GM12878 (cell line): ENCODE measurements at regions not wholly inside any gene's neighbourhood (a gene's known extent, or its start where the extent isn't known, plus 50 kb on each side); places are given as distances from the start of the nearest gene placed in this dataset.

Experiments used
- ATAC-seq: fragments of 200-7000 bp; cut with Tn5 transposase; 3 replicates; pipeline ENCODE4 v1.9.1; 2020; ENCODE audit warnings: mild to moderate bottlenecking, moderate library complexity
- BruUV-seq: library from RNA; stranded (reverse); fragments of 400-500 nt; replicated peaks from 2 replicates; lab custom pipeline; 2021; lab: Mats Ljungman, UMichigan
- CTCF ChIA-PET: fragments of 300-600 bp; sonication (Branson Sonifier 250); formaldehyde crosslinking; extraction: SDS; loops from one replicate; lab custom pipeline; 2021; ENCODE audit warnings: inconsistent platforms; lab: Yijun Ruan, JAX
- POLR2A ChIA-PET: fragments of 350-600 bp; formaldehyde crosslinking; extraction: SDS; loops from one replicate; lab custom pipeline; 2021; ENCODE audit warnings: inconsistent platforms; lab: Charles Lee
- RAD21 ChIA-PET: fragments of 300-600 bp; sonication (Branson Sonifier 250); formaldehyde crosslinking; loops from one replicate; lab custom pipeline; 2023; ENCODE audit warnings: antibody characterized with exemption; ENCODE audit not compliant: unreplicated experiment; lab: Charles Lee
- SMC1A ChIA-PET: fragments of 300-600 bp; sonication (Branson Sonifier 250); formaldehyde crosslinking; loops from one replicate; lab custom pipeline; 2023; ENCODE audit not compliant: unreplicated experiment, uncharacterized antibody; lab: Charles Lee
- DNase-seq: peaks from one replicate; pipeline ENCODE4 v3.0.0-alpha.2; 2011; ENCODE audit warnings: low read depth, low spot score
- FAIRE-seq: peaks from 3 replicates; lab custom pipeline; 2011; peaks lifted over from hg19 to GRCh38; lab: Jason Lieb, UNC
- H2AFZ ChIP-seq: 2 replicates; pipeline ENCODE4 v1.6.0; 2011; ENCODE audit warnings: low read depth, low read length, control low read depth; ENCODE audit not compliant: control insufficient read depth
- H3K27ac ChIP-seq: 2 replicates; pipeline ENCODE4 v1.5.1; 2011; ENCODE audit warnings: control low read depth; ENCODE audit not compliant: control insufficient read depth, insufficient read depth
- H3K27me3 ChIP-seq, 2 experiments: replicated peaks in 1 of 2; 2 replicates each; pipeline versions ENCODE4 v1.6.0 to v1.6.1; 2011; ENCODE audit warnings: low read length in 1 of 2; ENCODE audit not compliant: control insufficient read depth in 2 of 2, insufficient read depth in 2 of 2
- H3K36me3 ChIP-seq, 2 experiments: 2 replicates each; pipeline ENCODE4 v1.5.1; 2011; ENCODE audit warnings: low read length in 1 of 2; ENCODE audit not compliant: control insufficient read depth in 2 of 2, insufficient read depth in 2 of 2
- H3K4me1 ChIP-seq: 2 replicates; pipeline ENCODE4 v1.6.1; 2011; ENCODE audit warnings: mild to moderate bottlenecking, low read length, moderate library complexity, mixed read lengths; ENCODE audit not compliant: control insufficient read depth, insufficient read depth
- H3K4me2 ChIP-seq: 2 replicates; pipeline ENCODE4 v1.6.0; 2011; ENCODE audit warnings: control low read depth; ENCODE audit not compliant: control insufficient read depth, insufficient read depth
- H3K4me3 ChIP-seq: fragments of 200-600 bp; sonication (generic); 2 replicates; pipeline ENCODE4 v1.5.1; 2016
- H3K79me2 ChIP-seq: 2 replicates; pipeline ENCODE4 v1.6.0; 2011; ENCODE audit warnings: low read length; ENCODE audit not compliant: control insufficient read depth, insufficient read depth
- H3K9ac ChIP-seq: 2 replicates; pipeline ENCODE4 v1.8.0; 2011; ENCODE audit warnings: low read length, control low read depth, mixed read lengths; ENCODE audit not compliant: control insufficient read depth, insufficient read depth
- H3K9me3 ChIP-seq: replicated peaks from 3 replicates; pipeline ENCODE4 v1.5.1; 2011; ENCODE audit warnings: mild to moderate bottlenecking, low read length; ENCODE audit not compliant: control insufficient read depth, insufficient read depth
- H4K20me1 ChIP-seq: 2 replicates; pipeline ENCODE4 v1.6.0; 2011; ENCODE audit not compliant: control insufficient read depth, insufficient read depth
- ATF2 ChIP-seq: IDR thresholded peaks from 2 replicates; pipeline ENCODE4 v1.6.1; 2012; ENCODE audit warnings: low read length, inconsistent platforms
- BMI1 ChIP-seq: fragments of 450-650 bp; IDR thresholded peaks from 2 replicates; pipeline ENCODE4 v1.6.1; 2016; ENCODE audit warnings: mild to moderate bottlenecking, moderate library complexity, borderline replicate concordance
- CEBPB ChIP-seq, 2 experiments: fragments of 150-350 bp in 1 of 2; IDR thresholded peaks; 2 replicates each; pipeline ENCODE4 v1.6.1; 2012 to 2014; ENCODE audit warnings: low read depth in 2 of 2, low read length in 2 of 2, borderline replicate concordance in 1 of 2, inconsistent platforms in 1 of 2
- GABPA ChIP-seq: IDR thresholded peaks from 2 replicates; pipeline ENCODE4 v1.6.1; 2014; ENCODE audit warnings: antibody characterized with exemption, low read depth, mild to moderate bottlenecking, inconsistent platforms
- NR2C2 ChIP-seq: IDR thresholded peaks from 2 replicates; pipeline ENCODE4 v1.6.1; 2011; ENCODE audit warnings: borderline replicate concordance, low read depth; ENCODE audit not compliant: control insufficient read depth, insufficient read length
- NR2F1 ChIP-seq: fragments of 450-650 bp; conservative IDR thresholded peaks from 2 replicates; pipeline ENCODE4 v1.6.1; 2017; ENCODE audit warnings: mild to moderate bottlenecking
- RB1 ChIP-seq: fragments of 450-650 bp; formaldehyde crosslinking; IDR thresholded peaks from 2 replicates; pipeline ENCODE4 v1.6.1; 2017; ENCODE audit warnings: mild to moderate bottlenecking, borderline replicate concordance
- RBBP5 ChIP-seq: fragments of 200-600 bp; sonication (generic); conservative IDR thresholded peaks from 2 replicates; pipeline ENCODE4 v1.6.1; 2016
- RELB ChIP-seq: fragments of 450-650 bp; IDR thresholded peaks from 2 replicates; pipeline ENCODE4 v1.6.1; 2017; ENCODE audit warnings: low read depth, mild to moderate bottlenecking, moderate library complexity
- SMAD1 ChIP-seq: fragments of 450-650 bp; IDR thresholded peaks from 2 replicates; pipeline ENCODE4 v1.6.1; 2018; ENCODE audit warnings: mild to moderate bottlenecking, low read depth; ENCODE audit not compliant: partially characterized antibody
- SPI1 ChIP-seq: IDR thresholded peaks from 2 replicates; pipeline ENCODE4 v1.6.1; 2011; ENCODE audit warnings: low read depth, mild to moderate bottlenecking, low read length, moderate library complexity, borderline replicate concordance; ENCODE audit not compliant: insufficient read depth
- SREBF2 ChIP-seq: IDR thresholded peaks from 2 replicates; pipeline ENCODE4 v1.6.1; 2012; ENCODE audit warnings: mild to moderate bottlenecking, low read length
- TARDBP ChIP-seq: IDR thresholded peaks from 2 replicates; pipeline ENCODE4 v1.6.1; 2016; ENCODE audit warnings: borderline replicate concordance
- TBL1XR1 ChIP-seq: IDR thresholded peaks from 2 replicates; pipeline ENCODE4 v1.6.1; 2012; ENCODE audit warnings: low read depth, low read length, improper control_type of control experiment
- ZBTB33 ChIP-seq: fragments of 450-650 bp; IDR thresholded peaks from 2 replicates; pipeline ENCODE4 v1.6.1; 2017; ENCODE audit warnings: mild to moderate bottlenecking
- WGBS: methylation state at CpG from one replicate; pipeline ENCODE4 v1.1.6; 2016; ENCODE audit warnings: low lambda C conversion rate; ENCODE audit not compliant: insufficient replicate concordance, insufficient coverage; ENCODE audit errors: missing lambda C conversion rate; 5-methylcytosine and 5-hydroxymethylcytosine counted together
- in situ Hi-C: fragments of 300-500 bp; cut with MboI; formaldehyde crosslinking; loops from 9 replicates; pipeline ENCODE4 v1.14.3; 2018; ENCODE audit warnings: mixed read lengths
- intact Hi-C: fragments of 100-400 bp; cut with micrococcal nuclease; formaldehyde crosslinking; loops from one replicate; pipeline ENCODE4 v1.14.2; 2022; ENCODE audit not compliant: unreplicated experiment

DNA sequence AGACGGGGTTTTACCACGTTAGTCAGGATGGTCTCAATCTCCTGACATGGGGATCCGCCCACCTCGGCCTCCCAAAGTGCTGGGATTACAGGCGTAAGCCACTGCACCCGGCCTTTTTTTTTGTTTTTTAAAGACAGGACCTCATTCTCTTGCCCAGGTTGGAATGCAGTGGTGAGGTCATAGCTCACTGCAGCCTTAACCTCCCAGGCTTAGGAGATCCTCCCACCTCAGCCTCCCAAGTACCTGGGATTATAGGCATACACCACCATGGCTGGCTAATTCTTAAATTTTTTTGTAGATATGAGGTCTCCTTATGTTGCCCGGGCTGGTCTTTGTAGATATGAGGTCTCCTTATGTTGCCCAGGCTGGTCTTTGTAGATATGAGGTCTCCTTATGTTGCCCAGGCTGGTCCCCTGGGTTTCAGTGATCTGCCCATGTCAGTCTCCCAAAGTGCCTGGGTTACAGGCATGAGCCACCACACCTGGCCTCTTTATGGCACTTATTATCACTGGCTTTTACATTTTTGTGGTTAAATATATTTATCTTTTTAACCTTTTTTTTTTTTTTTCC, 82.3 kb upstream of the RNU6-1 start:
- POLR2A ChIA-PET: no interaction called here
- H3K27me3 ChIP-seq: no peaks in the 10 kb centered on the region
- RAD21 ChIA-PET: no interaction called here
- ATAC-seq (no peak), DNase-seq (no peak), FAIRE-seq (no peak)
- 84% methylated on average over 5 of the region's 7 CpGs for WGBS
- H3K36me3 ChIP-seq: no peaks in the 10 kb centered on the region
- CTCF ChIA-PET: no interaction called here
- in situ Hi-C loops (no loop called here), intact Hi-C loops (no loop called here)
- H3K4me2 ChIP-seq: no peak overlapping the region
- no peaks in the 10 kb centered on the region for H3K79me2 ChIP-seq
- SMC1A ChIA-PET: no interaction called here
- H3K4me3 ChIP-seq: no peak overlapping the region
- no peak overlapping the region for H2AFZ ChIP-seq
- H3K9me3 ChIP-seq: peaks cover 15% of the 10 kb centered on the region
- BruUV-seq: no TSS peak
- no peak overlapping the region for H3K9ac ChIP-seq
- H3K4me1 ChIP-seq: no peaks in the 10 kb centered on the region
- no peak overlapping the region for H3K27ac ChIP-seq
- H4K20me1 ChIP-seq: no peaks in the 10 kb centered on the region
- no peak for TF ChIP-seq NR2C2
- TF ChIP-seq RELB: no peak
- no peak for TF ChIP-seq RBBP5
- no peak for TF ChIP-seq SREBF2
- no peak for TF ChIP-seq SPI1
- TF ChIP-seq GABPA: no peak
- TF ChIP-seq ATF2: no peak
- TF ChIP-seq BMI1: no peak
- TF ChIP-seq TBL1XR1: no peak
- TF ChIP-seq ZBTB33: no peak
- TF ChIP-seq NR2F1: no peak
- TF ChIP-seq SMAD1: no peak
- no peak for TF ChIP-seq CEBPB (IDR thresholded peaks at IDR 0.05; ENCODE audit: borderline replicate concordance in 1 of 2, low read depth in 2 of 2, low read length in 2 of 2)
- no peak for TF ChIP-seq TARDBP
- no peak for TF ChIP-seq RB1
